GM19240 (cell line): ENCODE measurements at regions not wholly inside any gene's neighbourhood (a gene's known extent, or its start where the extent isn't known, plus 50 kb on each side); places are given as distances from the start of the nearest gene placed in this dataset.
"Not testable (repeated sequence)": the region's sequence is repeated elsewhere in the genome, so short reads cannot be mapped to it uniquely, and the experiment has no call there.

Experiments
- DNase-seq: peaks from one replicate; pipeline ENCODE4 v3.0.0; 2011; ENCODE audit warnings: low spot score; ENCODE audit not compliant: insufficient read length

GRCh38 chr5:128722551-128722950 lies 184.5 kb upstream of the FBN2 start:
- no peak for DNase-seq

GRCh38 chr5:128730021-128730420 lies 192.0 kb upstream of the FBN2 start:
- DNase-seq, result not testable (repeated sequence)

GRCh38 chr5:128735656-128736055 lies 197.6 kb upstream of the FBN2 start:
- DNase-seq, result not testable (repeated sequence)

- DNase-seq, result no peak
Measured at GRCh38 chr5:128736553-128736952, 198.5 kb upstream of the FBN2 start.

DNA sequence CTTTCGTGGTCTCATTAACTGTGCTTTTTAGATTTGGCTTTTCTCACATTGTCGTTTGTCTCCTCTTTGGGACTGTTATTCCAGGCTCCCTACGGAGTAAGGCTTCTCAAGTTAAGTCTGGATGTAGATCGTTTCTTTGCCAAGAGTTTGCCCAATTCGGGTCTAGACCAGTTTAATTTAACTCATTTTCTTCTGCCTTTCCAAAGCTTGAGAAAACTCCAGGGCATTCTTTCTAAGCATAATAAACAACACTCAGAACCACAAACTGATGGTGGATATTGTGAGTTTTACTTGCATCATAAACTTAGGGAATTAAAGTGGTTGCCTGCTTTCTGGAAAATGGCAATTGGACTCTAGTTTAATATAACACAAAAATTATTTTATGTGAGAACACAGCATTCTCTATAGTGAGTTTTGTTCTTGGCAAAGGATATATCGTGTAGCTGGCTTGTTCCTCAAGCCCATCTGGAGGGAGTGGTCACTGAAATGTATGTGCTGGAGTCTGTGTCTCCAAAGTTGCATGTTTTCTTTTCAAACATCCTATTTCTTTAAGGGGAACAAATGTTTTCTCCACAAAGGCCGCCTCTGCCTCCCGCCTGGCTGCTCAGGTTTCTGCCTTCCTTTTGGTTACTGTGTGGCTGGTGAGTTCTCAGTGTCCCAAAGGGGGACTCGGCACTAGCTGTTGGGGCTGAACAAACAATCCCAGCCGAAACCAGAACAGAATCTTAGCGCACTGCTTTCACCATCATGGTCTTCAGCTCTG lies 211.3 kb upstream of the FBN2 start:
- no peak for DNase-seq

DNA sequence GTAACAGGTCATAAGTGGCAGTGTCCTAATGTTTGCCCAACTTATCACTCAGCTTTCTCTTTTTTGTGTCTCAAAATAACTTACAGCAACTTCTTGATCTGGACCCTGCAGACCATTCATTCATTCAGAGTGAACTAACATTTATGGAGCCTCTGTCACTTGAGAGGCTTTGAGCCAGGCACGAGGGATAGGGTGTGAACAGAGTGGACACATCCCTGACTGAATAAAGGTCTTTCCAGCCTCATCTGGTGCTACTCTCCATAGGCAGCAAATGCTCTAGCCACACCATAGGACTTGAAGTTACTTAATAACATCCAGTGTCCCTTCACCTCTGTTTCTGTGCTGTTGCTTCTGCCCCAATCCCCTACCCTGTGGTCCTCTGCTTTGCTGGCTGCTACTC lies 212.1 kb upstream of the FBN2 start:
- no peak for DNase-seq

DNA sequence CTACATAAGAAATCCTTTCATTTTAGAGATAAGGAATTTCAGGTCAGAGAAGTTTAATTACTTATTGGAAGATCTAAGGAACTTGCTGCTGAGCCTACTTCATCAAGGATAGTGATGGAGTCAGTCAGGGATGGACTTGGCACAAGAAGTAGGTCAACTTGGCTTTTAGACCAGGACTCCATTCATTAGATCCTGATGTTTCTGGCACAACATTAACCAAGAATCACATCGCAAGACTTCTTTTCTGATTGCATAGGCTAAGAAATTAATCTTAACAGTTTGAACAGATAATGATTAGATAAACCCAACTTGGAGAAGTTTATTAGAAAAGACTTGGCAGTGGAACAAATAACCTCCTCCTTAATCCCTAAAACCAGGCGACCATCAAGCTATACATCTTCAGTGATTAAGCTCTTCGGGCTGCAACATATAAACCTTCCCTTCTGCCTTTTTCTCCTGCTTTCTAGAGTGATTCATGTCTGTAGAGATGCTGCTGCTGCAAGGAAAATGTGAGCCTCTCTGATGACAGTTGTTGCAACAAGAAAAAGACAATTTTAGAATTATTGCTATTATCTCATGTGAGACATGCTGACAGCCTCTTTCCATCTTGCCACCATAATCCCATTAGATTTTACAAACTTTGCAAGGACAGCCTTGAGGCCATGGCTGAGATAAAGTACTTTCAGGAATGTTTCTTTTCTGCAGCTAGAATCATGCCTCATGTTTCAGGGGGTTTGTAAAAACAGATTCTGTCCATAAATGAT lies 207.9 kb upstream of the SLC27A6 start:
- no peak for DNase-seq

- no peak for DNase-seq
Measured at GRCh38 chr5:128762661-128763306, 202.5 kb upstream of the SLC27A6 start.

DNA sequence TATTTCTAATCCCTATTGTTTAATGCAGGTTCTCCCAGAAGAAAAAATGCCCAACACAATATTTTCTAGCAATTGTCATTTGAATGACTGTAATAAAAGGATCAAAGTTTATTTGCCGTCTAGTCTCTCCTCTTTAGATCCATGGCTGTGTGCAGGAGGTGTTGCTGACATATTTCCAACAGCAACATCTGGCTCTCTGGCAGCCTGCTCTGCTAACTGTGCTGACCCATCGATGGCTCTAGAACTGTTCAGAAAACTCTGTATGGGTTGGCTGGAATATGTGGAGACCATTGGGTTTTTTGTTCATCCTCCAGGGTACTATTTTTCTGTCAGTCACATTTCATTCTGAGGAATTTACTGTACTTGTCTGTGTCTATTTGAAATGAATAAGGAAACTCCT lies 202.0 kb upstream of the SLC27A6 start:
- no peak for DNase-seq

- DNase-seq, result no peak
Measured at GRCh38 chr5:128764601-128765310, 200.5 kb upstream of the SLC27A6 start.

- DNase-seq, result no peak
Measured at GRCh38 chr5:128765448-128766061, 199.7 kb upstream of the SLC27A6 start.

DNA sequence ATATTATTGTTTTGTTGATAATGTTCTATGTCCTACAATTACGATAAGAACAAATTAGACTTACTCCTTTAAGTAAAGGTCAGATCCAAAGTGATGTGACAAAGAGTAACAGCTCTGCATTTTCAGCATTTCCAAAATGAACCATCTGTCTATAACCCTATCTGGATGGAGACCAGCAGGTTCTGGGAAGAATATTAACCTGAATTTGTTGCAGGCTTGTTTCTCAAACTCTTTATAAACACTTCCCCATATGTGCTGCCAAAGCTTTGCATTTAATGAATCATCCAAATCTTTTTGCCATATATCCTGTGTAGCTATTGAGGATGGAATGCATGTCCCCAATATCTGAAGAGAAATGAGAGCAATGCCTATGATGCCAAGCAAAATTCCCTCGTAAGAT lies 198.9 kb upstream of the SLC27A6 start:
- DNase-seq, result no peak

DNA sequence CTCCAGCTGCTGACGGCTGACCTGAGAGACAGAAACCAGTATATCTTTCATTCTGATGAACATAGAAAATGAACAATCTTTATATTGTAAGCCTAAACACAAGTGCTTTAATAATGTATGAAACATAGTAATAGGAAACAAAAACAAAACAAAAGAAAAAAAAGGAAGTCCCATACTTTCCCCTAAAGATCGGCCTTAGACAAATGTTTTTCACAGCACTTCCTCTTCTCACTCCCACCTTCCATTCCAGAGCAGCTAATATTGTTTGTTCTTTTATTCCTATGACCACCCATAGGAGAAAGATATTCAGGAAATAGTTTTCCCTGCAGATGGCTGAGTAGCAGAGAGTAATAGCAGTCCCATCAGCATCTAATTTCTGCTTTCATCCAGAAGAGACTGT lies 194.4 kb upstream of the SLC27A6 start:
- DNase-seq, result no peak

DNA sequence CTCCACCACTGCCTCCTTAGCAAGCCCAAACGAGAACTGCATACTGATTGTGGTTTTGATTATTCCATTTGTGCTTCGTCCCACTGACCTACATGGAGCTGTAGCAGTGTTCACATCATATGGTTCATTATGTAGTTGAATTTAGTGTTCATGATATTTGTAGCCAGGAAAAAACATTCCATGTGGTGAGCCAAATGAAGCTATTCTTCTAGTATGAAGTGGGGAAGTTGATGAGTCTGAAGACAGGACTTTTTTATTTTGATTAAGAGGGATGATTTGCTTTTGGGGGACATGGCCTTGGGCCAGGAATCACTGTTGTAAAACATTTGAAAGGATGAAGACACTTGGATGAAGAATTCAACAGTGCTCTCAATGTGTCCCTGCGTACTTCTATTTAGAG lies 192.9 kb upstream of the SLC27A6 start:
- DNase-seq, result no peak

- DNase-seq, result no peak
Measured at GRCh38 chr5:128773378-128773777, 191.9 kb upstream of the SLC27A6 start.

DNA sequence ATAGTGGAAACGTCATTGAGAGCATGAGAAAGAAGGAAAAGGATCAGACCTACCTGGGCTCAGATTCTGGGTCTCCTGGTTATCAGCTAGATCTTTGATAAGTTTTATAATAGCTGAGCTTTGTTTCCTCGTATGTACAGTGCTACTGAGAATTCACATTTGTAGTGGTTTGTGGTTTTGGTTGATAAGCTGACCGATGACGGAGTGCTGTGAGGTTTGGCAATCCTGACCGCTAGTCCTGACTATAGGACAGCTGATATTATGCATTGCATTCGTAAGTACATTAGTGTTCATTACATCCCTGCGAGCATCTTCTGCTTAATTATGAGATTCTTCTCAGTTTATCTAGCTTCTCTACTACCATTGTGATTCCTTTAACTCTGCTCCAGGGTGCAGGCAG lies 190.7 kb upstream of the SLC27A6 start:
- DNase-seq, result no peak

DNA sequence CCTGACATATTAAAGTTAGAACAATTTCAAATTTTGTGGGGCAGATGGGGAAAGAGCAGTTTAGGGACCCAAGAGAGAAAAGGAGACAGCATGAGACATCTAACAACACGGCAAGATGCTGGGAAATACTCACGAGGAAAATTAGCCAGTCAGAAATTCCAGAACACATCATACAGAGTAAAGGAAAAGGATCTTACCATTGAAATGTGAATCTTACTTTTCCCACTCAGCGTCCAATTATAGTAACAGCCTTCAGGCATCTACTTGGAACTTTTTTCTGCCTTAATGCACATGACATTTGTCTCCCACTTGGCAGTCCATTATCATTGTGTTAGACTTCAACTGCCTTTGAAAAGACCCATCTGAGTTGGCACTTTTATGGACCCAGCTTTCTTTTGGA lies 189.7 kb upstream of the SLC27A6 start:
- no peak for DNase-seq

DNA sequence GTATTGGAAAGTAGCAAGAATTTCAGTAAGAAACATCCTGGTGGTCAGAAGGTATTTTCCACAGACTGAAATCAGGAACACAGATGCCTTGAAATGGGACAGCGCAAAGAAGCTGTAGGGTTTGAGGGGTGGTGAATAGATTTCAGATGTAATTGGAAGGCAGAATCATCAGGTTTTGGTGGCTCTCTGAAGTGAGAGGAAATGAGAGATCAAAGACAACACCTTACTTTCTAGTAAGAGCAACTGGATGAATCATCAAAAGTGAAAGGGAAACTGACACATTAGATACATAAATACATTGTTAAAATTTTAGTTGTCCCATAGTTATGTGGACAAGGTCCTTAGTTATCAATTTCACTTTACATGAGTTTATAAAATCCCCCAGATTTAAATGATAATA lies 188.2 kb upstream of the SLC27A6 start:
- DNase-seq, result peak; percentile 26

GRCh38 chr5:128778474-128778873 lies 186.8 kb upstream of the SLC27A6 start:
- no peak for DNase-seq

DNA sequence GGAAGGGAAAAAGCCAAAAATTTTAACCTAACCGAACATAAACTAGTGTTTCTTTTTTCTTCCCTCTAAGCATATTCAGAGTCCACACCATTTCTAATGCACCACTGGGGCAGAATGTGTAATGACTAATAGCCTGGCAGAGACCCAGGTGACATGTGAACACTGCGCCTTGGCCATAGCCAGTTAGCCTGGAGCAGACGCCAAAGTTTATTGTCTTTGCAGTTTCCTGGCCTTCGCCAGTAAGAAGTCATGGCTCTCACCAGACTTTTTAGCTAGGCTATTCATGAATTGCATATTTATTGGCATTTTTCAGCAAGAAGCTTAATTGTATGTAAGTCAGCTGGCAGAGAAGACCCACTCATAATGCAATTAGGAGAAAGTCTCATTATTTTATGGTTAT lies 182.8 kb upstream of the SLC27A6 start:
- DNase-seq, result no peak

- no peak for DNase-seq
Measured at GRCh38 chr5:128784726-128785125, 180.6 kb upstream of the SLC27A6 start.
